Activated CD4-positive, alpha-beta T cell treated with anti-CD3 and anti-CD28 coated beads, Interleukin-2, amount 50 U/mL, for 24 hours (primary cell): ENCODE measurements at regions not wholly inside any gene's neighbourhood (a gene's known extent, or its start where the extent isn't known, plus 50 kb on each side); places are given as distances from the start of the nearest gene placed in this dataset.

Experiments used
- DNase-seq, 2 donors: peaks; one replicate each; pipeline ENCODE4 v3.0.0-alpha.2; 2020; ENCODE audit warnings: low read depth in 1 of 2, low spot score in 1 of 2

DNA sequence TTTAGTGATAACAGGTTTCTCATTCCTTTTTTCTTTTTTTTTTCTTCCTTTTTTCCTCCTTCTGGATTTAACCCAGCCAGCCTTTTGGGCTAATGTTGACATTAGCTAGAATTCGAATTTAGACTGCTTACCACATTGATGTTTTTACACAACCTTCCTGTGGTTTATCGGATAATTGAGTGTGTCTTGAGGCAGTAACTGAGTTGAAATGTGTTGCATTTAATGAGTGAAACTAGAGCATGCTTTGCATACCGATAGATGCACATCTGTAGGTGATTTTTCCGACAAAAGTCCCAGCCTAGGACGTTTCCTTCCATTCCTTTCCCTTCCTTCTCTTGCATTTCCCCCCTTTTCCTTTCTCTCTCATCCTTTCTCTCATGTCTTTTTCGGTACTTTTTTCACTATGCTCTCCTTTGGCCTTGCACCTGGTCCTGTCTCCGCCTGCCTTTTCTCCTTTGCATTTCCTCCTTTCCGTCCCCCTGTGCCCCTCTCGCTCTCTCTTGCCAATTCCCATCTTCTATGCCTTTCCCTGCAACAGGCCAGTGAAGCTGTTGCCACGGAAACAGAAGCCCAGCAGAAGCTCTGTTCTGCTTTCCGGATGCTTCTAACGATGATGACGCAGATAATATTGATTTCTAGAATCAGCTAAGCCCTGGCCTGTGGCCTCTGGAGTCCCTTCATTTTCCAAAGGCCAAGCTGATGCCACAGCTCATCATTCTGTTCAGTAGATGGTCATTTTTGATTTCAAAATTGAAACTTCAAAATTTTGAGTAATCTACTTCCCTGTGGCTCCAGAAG is 76.1 kb downstream of the SLC25A47 start:
- no peak for DNase-seq

GRCh38 chr14:100400115-100400514 is 77.0 kb downstream of the SLC25A47 start:
- no peak for DNase-seq

DNA sequence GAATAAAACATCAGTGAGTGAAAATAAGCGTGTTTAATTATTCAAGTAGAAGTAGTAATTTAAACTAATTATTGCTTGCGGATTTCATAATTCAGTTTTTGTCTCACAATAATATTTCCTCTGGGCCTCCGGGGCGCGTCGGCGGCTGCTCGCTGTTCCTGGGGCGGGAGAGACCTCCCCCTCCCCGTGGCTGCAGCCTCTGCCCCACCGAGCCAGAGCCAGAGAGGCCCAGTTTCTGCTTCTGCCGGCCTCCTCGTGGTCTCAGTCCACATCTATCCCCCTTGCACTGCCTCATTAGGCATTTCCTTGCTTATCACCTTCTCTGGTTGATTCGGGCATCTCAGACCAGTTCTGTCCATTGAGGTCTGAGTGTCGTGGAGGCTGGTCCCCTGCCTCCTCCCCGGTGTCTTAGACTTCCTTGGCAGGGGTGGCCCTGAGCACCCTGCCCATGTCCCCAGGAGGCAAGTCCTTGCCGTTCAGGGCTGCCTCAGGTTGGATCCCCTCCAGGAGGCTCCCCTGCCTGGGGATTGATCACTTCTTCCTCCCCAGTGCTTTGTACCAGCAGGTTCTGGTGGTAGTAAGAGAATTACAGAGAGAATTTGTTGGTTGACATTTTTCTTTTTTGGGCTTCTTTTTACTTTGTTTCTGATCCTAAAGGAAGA is 78.0 kb downstream of the SLC25A47 start:
- no peak for DNase-seq

DNA sequence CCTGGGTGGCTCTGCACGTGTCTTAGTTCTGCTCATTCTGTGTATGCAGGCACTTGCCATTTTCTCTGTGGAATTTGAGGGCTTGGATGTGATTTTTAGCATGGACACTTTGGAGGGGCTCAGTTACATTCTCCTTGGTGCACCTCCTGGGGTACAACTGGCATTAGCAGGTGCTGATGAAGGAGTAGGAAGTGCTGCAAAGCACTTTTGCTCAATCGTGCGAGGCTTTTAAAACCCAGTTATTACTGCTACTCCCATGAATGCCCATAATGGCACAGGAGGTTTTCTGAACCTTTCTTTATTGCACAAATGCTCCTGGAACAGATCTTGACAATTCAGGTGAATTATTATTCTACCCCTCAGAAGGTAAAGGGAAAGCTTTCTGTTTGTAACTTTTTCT is 78.7 kb downstream of the SLC25A47 start:
- DNase-seq = no peak

DNA sequence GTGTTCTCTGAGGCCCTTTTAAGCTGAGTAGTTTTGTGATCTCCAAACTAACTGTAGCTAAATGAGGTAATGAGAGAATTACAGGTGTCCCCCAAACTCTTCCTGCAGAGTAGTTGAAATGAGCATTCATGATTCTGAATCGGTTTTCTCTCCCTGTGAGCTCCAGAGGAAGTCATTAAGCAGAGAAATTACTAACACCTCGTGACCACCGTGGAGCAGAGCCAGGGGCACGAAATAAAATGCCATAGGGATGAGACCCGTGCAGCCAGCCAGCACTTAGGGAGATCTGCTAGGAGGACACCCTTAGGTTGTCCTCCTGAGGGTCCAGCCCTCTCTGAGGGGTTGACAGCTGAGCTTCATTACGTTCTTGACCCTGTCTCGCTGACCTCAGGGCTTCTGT is 79.5 kb downstream of the SLC25A47 start:
- no peak for DNase-seq

GRCh38 chr14:100403105-100403504 is 80.0 kb downstream of the SLC25A47 start:
- no peak for DNase-seq

DNA sequence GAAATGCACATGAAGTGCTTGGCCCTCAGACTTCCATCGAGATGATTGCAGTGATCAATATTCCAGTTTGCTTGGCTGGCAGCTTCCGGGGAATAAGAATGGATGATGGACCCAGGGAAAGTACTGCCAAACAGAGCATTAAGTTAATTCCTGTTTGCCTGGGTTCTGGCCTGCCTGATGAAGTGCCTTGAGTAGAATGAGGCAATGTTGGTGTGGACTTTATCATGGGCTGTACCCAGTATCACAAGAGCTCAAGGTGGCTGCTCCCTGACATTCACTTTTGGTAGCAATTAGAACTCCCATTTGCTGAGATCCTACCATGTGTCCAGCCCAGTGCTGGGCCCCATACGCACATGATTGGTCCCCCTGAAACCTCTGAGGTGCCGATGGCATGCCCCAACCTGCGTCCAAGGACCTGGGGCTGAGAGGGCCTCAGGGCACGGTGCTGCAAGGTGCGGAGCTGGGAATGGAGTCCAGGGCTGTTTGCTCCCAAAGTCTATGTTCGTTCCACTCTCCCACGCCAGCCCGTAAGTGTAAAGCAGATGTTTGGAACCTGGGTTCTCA is 80.7 kb downstream of the SLC25A47 start:
- no peak for DNase-seq

GRCh38 chr14:100404419-100404818 is 81.3 kb downstream of the SLC25A47 start:
- DNase-seq = no peak

DNA sequence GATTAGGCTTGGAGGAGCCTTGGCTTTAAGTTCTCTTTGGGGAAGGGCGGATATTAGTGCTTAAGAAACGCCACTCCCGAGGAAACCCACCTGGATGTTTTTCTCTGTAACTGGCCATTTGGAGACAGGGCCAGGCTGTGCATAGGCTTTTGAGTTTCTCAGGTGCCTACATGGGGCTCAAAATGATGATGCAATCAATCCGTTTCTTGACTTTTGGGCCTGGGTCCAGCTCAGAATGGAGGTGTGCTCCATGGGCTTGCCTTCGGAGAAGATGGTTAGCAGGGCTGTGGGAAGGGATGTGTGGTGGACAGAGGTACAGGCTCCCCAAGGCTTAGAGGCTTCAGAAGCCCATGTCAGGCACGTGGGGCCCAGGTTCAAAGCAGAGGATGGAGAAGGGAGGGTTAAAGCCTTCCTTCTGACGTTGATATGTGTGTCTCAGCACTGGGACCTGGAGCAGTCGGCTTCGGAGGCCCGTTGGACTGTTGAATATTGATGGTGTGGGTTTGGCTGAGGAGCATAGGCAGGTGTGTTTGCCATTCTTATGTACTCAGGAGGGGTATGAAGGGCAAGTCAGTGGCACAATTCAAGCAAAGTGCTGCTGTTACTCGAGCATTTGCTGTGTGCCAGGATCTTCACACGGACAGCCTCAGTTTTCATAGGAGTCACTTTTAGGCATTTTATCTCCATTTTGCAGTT is 82.8 kb downstream of the SLC25A47 start:
- no peak for DNase-seq

DNA sequence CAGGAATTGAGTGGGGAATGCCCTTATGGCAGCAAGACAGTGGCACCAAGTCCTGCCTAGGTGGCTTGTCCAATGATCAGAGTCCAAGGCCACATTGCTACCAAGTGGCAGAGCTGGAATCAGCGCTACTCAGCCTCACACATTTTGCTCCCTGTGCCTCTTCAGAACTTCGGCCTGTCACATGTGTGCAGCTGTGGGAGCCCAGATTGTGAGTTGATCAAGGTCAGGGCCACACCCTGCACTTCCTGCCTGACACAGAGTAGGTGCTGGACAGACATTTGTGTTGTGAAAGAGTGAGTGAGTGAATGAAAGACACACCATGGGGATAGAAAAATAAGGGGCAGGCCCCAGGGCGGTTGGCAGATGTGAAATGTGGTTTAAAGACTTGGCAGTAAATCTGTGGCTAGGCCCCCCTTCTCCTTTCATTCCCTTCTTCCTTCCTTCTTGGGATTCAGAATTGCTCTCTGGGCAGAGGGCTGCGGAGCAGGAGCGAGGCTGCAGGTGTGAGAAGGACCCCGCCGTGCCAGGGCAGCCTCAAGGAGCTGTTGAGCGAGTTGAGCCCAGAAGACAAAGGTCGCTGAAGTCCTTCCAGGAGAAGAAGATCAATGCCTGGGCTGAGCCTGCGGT is 83.5 kb downstream of the SLC25A47 start:
- no peak for DNase-seq

DNA sequence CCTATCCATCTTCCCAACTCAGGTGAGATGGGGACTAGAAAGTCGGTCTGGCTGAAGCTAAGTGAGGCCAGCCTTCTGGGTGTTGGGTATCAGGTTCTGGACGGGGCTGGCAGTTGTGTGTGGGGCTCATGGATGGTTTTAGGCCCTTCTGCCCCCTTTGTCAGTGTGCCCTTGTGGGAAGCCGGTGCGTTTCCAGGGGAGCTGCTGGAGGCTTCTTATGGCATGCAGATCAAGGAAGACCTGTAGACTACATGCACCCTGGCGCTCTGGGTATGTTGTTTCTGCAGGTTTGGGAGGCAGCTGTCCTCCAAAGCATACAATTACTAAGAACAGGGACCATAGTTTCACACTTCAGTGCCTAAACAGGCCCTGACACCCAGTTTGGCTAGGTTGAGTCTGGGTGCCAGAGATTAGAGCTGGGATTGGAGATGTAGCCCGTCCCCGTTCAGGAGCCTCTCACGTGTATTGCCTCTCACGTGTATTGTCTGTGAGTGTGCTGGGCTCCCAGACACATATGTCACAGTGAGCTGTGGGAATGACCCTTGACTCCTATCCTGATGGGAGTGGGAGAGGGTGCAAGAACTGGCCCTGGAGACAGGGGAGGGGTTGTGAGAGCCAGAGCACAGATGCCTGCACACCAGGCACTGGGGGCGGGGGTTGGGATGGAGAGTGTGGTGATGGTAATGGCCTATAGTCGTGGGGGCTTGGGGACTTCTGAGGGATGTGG is 84.4 kb downstream of the SLC25A47 start:
- DNase-seq = no peak

DNA sequence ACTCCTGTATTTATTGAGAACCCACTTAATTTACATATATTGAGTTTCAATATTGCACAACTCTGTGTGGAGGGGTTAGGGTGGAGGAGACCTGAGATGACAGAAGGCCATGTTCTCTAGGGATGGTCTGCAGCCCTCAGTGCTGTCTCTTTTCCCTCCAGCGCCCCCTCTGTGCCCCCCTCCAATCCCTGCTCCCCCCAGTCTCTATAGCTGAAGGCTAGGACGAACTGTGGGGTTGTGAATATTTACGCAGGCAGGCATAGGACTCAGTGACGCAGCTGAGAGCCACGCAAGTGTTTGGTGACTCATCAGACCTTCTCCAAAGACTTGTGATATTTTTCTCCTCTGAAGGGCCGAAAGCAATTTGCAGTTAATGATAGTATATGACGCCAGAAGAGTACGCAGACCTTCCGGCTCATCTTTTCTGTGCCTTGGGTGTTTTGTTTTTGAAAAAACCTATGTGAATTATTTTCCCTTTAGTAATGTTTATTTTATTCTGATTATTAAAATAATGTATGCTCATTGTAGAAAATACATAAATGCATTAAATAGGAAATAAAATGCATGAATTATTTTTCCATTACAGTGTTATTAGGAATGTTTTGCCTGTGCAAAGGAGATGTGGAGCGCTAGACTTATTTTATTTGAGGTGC is 85.3 kb downstream of the SLC25A47 start:
- no peak for DNase-seq

DNA sequence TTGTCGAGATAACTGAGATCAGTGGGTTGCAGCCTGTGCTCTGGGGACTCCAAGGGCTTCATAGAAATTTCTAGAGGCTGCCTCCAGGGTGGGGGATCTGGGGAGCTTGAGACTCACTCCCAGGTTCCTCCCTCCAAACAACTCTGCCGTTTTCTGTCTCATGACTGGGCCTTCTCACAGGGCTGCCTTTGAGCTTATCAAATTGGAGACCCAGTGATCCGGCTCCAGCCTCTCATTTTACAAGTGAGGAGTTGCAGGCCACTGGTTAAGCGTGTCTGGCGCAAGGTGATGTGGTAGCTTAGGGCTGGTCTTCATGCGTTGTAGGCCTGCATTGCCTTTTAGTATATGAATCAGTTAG is 85.8 kb downstream of the SLC25A47 start:
- DNase-seq = no peak

DNA sequence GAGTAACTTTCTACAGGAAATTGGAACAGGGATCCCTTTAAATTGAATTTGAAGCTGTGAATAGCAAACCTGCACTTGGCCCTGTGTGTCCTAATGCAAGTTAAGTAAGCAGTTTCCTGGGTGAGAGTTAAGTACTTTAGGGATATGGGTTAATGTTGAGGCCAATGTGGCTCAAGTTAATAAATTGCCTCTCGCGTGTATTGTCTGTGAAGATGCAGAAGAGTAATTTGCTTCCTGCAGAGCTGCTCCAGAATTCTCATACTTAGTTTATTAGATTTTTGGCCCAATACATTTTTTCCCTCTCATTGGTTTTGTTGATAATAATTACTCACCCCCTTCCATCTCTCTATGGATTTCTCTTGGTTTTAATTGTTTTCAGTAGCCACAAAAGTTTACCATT is 86.5 kb downstream of the SLC25A47 start:
- DNase-seq = no peak

GRCh38 chr14:100410056-100410565 is 87.0 kb downstream of the SLC25A47 start:
- no peak for DNase-seq

DNA sequence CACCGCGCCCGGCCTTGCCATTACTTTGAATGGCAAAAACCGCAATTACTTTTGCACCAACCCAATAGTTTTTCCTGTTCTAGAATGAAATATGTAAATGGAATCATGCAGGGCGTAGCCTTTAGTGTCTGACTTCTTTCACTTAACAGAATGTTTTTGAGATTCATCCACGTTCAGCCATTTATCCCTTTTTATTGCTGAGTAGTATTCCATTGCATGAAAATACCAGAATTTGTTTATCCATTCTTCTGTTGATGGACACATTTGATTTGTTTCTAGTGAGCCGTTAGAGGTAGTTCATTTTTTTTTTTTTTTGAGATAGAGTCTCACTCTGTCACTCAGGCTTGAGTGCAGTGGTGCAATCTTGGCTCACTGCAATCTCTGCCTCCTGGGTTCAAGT is 90.6 kb downstream of the SLC25A47 start:
- DNase-seq = no peak

- DNase-seq = no peak
Observed at GRCh38 chr14:100415226-100415625, 92.1 kb downstream of the SLC25A47 start.

GRCh38 chr14:100416081-100416680 is 93.0 kb downstream of the SLC25A47 start:
- no peak for DNase-seq

GRCh38 chr14:100416921-100417860 is 94.1 kb downstream of the SLC25A47 start:
- no peak for DNase-seq
